ENCODE measurements at regions not wholly inside any gene's neighbourhood (a gene's known extent, or its start where the extent isn't known, plus 50 kb on each side); places are given as distances from the start of the nearest gene placed in this dataset.

GRCh38 chr2:239758279-239758877 is 266.8 kb downstream of the NDUFA10 start:
- Histone ChIP-seq H3K4me3 (ENCODE audit: low read length) (no peak overlapping the region), H3K27me3 (ENCODE audit: insufficient read depth, low read length) (no peaks in the 10 kb centered on the region), H3K36me3 (ENCODE audit: insufficient read depth, low read depth, low read length) (no peaks in the 10 kb centered on the region), H3K9ac (ENCODE audit: low read depth, low read length) (no peak overlapping the region), H3K9me3 (ENCODE audit: insufficient read depth, low read depth, low read length) (no peaks in the 10 kb centered on the region), H3K27ac (ENCODE audit: low read length) (no peak overlapping the region), H3K4me1 (ENCODE audit: insufficient read depth, low read length) (peaks cover 2% of the 10 kb centered on the region; the same call in 1 of the 2 replicates)

GRCh38 chr2:239756790-239757760 is 268.1 kb downstream of the NDUFA10 start:
- Histone ChIP-seq H3K27me3 (ENCODE audit: insufficient read depth, low read length) (no peaks in the 10 kb centered on the region), H3K4me1 (ENCODE audit: insufficient read depth, low read length) (peaks cover 2% of the 10 kb centered on the region; the same call in 1 of the 2 replicates), H3K9ac (ENCODE audit: low read depth, low read length) (no peak overlapping the region), H3K9me3 (ENCODE audit: insufficient read depth, low read depth, low read length) (no peaks in the 10 kb centered on the region), H3K36me3 (ENCODE audit: insufficient read depth, low read depth, low read length) (no peaks in the 10 kb centered on the region), H3K27ac (ENCODE audit: low read length) (no peak overlapping the region), H3K4me3 (ENCODE audit: low read length) (no peak overlapping the region)

- Histone ChIP-seq H3K4me1 (ENCODE audit: insufficient read depth, low read length) (peaks cover 2% of the 10 kb centered on the region; the same call in 1 of the 2 replicates), H3K9me3 (ENCODE audit: insufficient read depth, low read depth, low read length) (no peaks in the 10 kb centered on the region), H3K9ac (ENCODE audit: low read depth, low read length) (no peak overlapping the region), H3K36me3 (ENCODE audit: insufficient read depth, low read depth, low read length) (no peaks in the 10 kb centered on the region), H3K27me3 (ENCODE audit: insufficient read depth, low read length) (no peaks in the 10 kb centered on the region), H3K27ac (ENCODE audit: low read length) (no peak overlapping the region), H3K4me3 (ENCODE audit: low read length) (no peak overlapping the region)
Measured at GRCh38 chr2:239756031-239756789, 268.9 kb downstream of the NDUFA10 start.

- no peaks in the 10 kb centered on the region for H3K36me3 ChIP-seq (ENCODE audit: insufficient read depth, low read depth, low read length)
- H3K4me3 ChIP-seq (ENCODE audit: low read length) = no peak overlapping the region
- H3K27ac ChIP-seq (ENCODE audit: low read length) = no peak overlapping the region
- no peak overlapping the region for H3K9ac ChIP-seq (ENCODE audit: low read depth, low read length)
- no peaks in the 10 kb centered on the region for H3K27me3 ChIP-seq (ENCODE audit: insufficient read depth, low read length)
- no peaks in the 10 kb centered on the region for H3K9me3 ChIP-seq (ENCODE audit: insufficient read depth, low read depth, low read length)
- H3K4me1 ChIP-seq (ENCODE audit: insufficient read depth, low read length) = peaks cover 2% of the 10 kb centered on the region; the same call in 1 of the 2 replicates
Measured at GRCh38 chr2:239753401-239753837, 271.7 kb downstream of the NDUFA10 start.

GRCh38 chr2:239752951-239753350 is 272.2 kb downstream of the NDUFA10 start:
- Histone ChIP-seq H3K9me3 (ENCODE audit: insufficient read depth, low read depth, low read length) (no peaks in the 10 kb centered on the region), H3K9ac (ENCODE audit: low read depth, low read length) (no peak overlapping the region)

GRCh38 chr2:239751679-239752355 is 273.3 kb downstream of the NDUFA10 start:
- Histone ChIP-seq H3K4me3 (ENCODE audit: low read length) (no peak overlapping the region), H3K27ac (ENCODE audit: low read length) (no peak overlapping the region), H3K9ac (ENCODE audit: low read depth, low read length) (no peak overlapping the region), H3K27me3 (ENCODE audit: insufficient read depth, low read length) (no peaks in the 10 kb centered on the region), H3K9me3 (ENCODE audit: insufficient read depth, low read depth, low read length) (no peaks in the 10 kb centered on the region), H3K36me3 (ENCODE audit: insufficient read depth, low read depth, low read length) (no peaks in the 10 kb centered on the region), H3K4me1 (ENCODE audit: insufficient read depth, low read length) (no peaks in the 10 kb centered on the region)

More at GRCh38 chr2:239752951-239753350, 272.2 kb downstream of the NDUFA10 start:
- Histone ChIP-seq H3K4me1 (ENCODE audit: insufficient read depth, low read length) (no peaks in the 10 kb centered on the region; the same call in 1 of the 2 replicates), H3K27me3 (ENCODE audit: insufficient read depth, low read length) (no peaks in the 10 kb centered on the region), H3K27ac (ENCODE audit: low read length) (no peak overlapping the region), H3K4me3 (ENCODE audit: low read length) (no peak overlapping the region), H3K36me3 (ENCODE audit: insufficient read depth, low read depth, low read length) (no peaks in the 10 kb centered on the region)

GRCh38 chr2:239750929-239751678 is 274.0 kb downstream of the NDUFA10 start:
- Histone ChIP-seq H3K36me3 (ENCODE audit: insufficient read depth, low read depth, low read length) (no peaks in the 10 kb centered on the region), H3K9ac (ENCODE audit: low read depth, low read length) (no peak overlapping the region), H3K9me3 (ENCODE audit: insufficient read depth, low read depth, low read length) (no peaks in the 10 kb centered on the region), H3K4me1 (ENCODE audit: insufficient read depth, low read length) (no peaks in the 10 kb centered on the region), H3K27ac (ENCODE audit: low read length) (no peak overlapping the region), H3K4me3 (ENCODE audit: low read length) (no peak overlapping the region), H3K27me3 (ENCODE audit: insufficient read depth, low read length) (no peaks in the 10 kb centered on the region)

- H3K4me1 ChIP-seq (ENCODE audit: insufficient read depth, low read length) = no peaks in the 10 kb centered on the region
Measured at GRCh38 chr2:239750045-239750835, 274.9 kb downstream of the NDUFA10 start.

GRCh38 chr2:239749272-239749873 is 275.8 kb downstream of the NDUFA10 start:
- no peak overlapping the region for H3K4me3 ChIP-seq (ENCODE audit: low read length)
- H3K4me1 ChIP-seq (ENCODE audit: insufficient read depth, low read length) = no peaks in the 10 kb centered on the region

More at GRCh38 chr2:239750045-239750835, 274.9 kb downstream of the NDUFA10 start:
- Histone ChIP-seq H3K4me3 (ENCODE audit: low read length) (no peak overlapping the region), H3K27me3 (ENCODE audit: insufficient read depth, low read length) (no peaks in the 10 kb centered on the region), H3K27ac (ENCODE audit: low read length) (no peak overlapping the region), H3K9ac (ENCODE audit: low read depth, low read length) (no peak overlapping the region), H3K36me3 (ENCODE audit: insufficient read depth, low read depth, low read length) (no peaks in the 10 kb centered on the region), H3K9me3 (ENCODE audit: insufficient read depth, low read depth, low read length) (no peaks in the 10 kb centered on the region)

GRCh38 chr2:239748811-239749210 is 276.3 kb downstream of the NDUFA10 start:
- H3K36me3 ChIP-seq (ENCODE audit: insufficient read depth, low read depth, low read length) = no peaks in the 10 kb centered on the region
- no peaks in the 10 kb centered on the region for H3K27me3 ChIP-seq (ENCODE audit: insufficient read depth, low read length)
- no peak overlapping the region for H3K9ac ChIP-seq (ENCODE audit: low read depth, low read length)
- H3K27ac ChIP-seq (ENCODE audit: low read length) = no peak overlapping the region
- H3K4me1 ChIP-seq (ENCODE audit: insufficient read depth, low read length) = no peaks in the 10 kb centered on the region
- H3K4me3 ChIP-seq (ENCODE audit: low read length) = no peak overlapping the region
- H3K9me3 ChIP-seq (ENCODE audit: insufficient read depth, low read depth, low read length) = no peaks in the 10 kb centered on the region

More at GRCh38 chr2:239749272-239749873, 275.8 kb downstream of the NDUFA10 start:
- Histone ChIP-seq H3K9ac (ENCODE audit: low read depth, low read length) (no peak overlapping the region), H3K36me3 (ENCODE audit: insufficient read depth, low read depth, low read length) (no peaks in the 10 kb centered on the region), H3K27ac (ENCODE audit: low read length) (no peak overlapping the region), H3K27me3 (ENCODE audit: insufficient read depth, low read length) (no peaks in the 10 kb centered on the region), H3K9me3 (ENCODE audit: insufficient read depth, low read depth, low read length) (no peaks in the 10 kb centered on the region)

Data from iPS-20b (cell line).